GM23338 (cell line): ENCODE measurements at regions not wholly inside any gene's neighbourhood (a gene's known extent, or its start where the extent isn't known, plus 50 kb on each side); places are given as distances from the start of the nearest gene placed in this dataset.

Source experiments
- ATAC-seq: fragments of 200-7000 bp; cut with Tn5 transposase; 3 replicates; pipeline ENCODE4 v1.9.1; 2020
- DNase-seq: peaks from one replicate; pipeline ENCODE4 v3.0.0-alpha.2; 2015; ENCODE audit warnings: low spot score
- H2AFZ ChIP-seq: fragments of 200-600 bp; sonication (generic); 2 replicates; pipeline ENCODE4 v1.8.0; 2016; ENCODE audit warnings: antibody characterized with exemption, mild to moderate bottlenecking, moderate library complexity
- H3F3A ChIP-seq: fragments of 200-600 bp; sonication (generic); replicated peaks from 2 replicates; pipeline ENCODE4 v1.8.0; 2017; ENCODE audit warnings: antibody characterized with exemption, mixed run types, low read depth
- H3K27ac ChIP-seq: fragments of 200-600 bp; sonication (generic); 2 replicates; pipeline ENCODE4 v1.6.1; 2016; ENCODE audit warnings: low read depth
- H3K27me3 ChIP-seq: fragments of 200-600 bp; sonication (generic); 2 replicates; pipeline ENCODE4 v1.8.0; 2016; ENCODE audit warnings: mild to moderate bottlenecking, mixed run types, moderate library complexity; ENCODE audit not compliant: insufficient read depth
- H3K36me3 ChIP-seq: fragments of 200-600 bp; sonication (generic); 2 replicates; pipeline ENCODE4 v1.8.0; 2016; ENCODE audit warnings: mild to moderate bottlenecking; ENCODE audit not compliant: insufficient read depth
- H3K4me1 ChIP-seq: fragments of 200-600 bp; sonication (generic); 2 replicates; pipeline ENCODE4 v1.8.0; 2016; ENCODE audit warnings: mild to moderate bottlenecking, moderate library complexity; ENCODE audit not compliant: insufficient read depth
- H3K4me2 ChIP-seq: fragments of 200-600 bp; sonication (generic); 2 replicates; pipeline ENCODE4 v1.7.1; 2017; ENCODE audit warnings: mixed run types
- H3K4me3 ChIP-seq: fragments of 200-600 bp; sonication (generic); 2 replicates; pipeline ENCODE4 v1.6.1; 2016; ENCODE audit warnings: mixed run types
- H3K79me2 ChIP-seq: fragments of 200-600 bp; sonication (generic); replicated peaks from 2 replicates; pipeline ENCODE4 v1.8.0; 2017; ENCODE audit warnings: mild to moderate bottlenecking; ENCODE audit not compliant: insufficient read depth
- H3K9me2 ChIP-seq: fragments of 200-600 bp; sonication (generic); 2 replicates; pipeline ENCODE4 v1.8.0; 2017; ENCODE audit not compliant: insufficient read depth
- H4K20me1 ChIP-seq: fragments of 200-600 bp; sonication (generic); replicated peaks from 2 replicates; pipeline ENCODE4 v1.8.0; 2017; ENCODE audit warnings: mild to moderate bottlenecking; ENCODE audit not compliant: insufficient read depth
- H3K27ac Mint-ChIP-seq: 2 replicates; pipeline ENCODE4 v1.8.0; 2020; ENCODE audit warnings: inconsistent platforms, mild to moderate bottlenecking, moderate library complexity, mixed read lengths
- H3K27me3 Mint-ChIP-seq: 3 replicates; pipeline ENCODE4 v1.8.0; 2022; ENCODE audit warnings: low read depth, mild to moderate bottlenecking, moderate library complexity, mixed read lengths, inconsistent platforms; ENCODE audit not compliant: insufficient read depth, poor library complexity
- H3K36me3 Mint-ChIP-seq: 3 replicates; pipeline ENCODE4 v1.8.0; 2021; ENCODE audit warnings: low read depth, mild to moderate bottlenecking, inconsistent platforms, moderate library complexity, mixed read lengths
- H3K4me1 Mint-ChIP-seq: 3 replicates; pipeline ENCODE4 v1.8.0; 2020; ENCODE audit warnings: mild to moderate bottlenecking, inconsistent platforms, mixed read lengths
- H3K4me3 Mint-ChIP-seq: 3 replicates; pipeline ENCODE4 v1.8.0; 2021; ENCODE audit warnings: moderate library complexity, mild to moderate bottlenecking, inconsistent platforms, mixed read lengths
- H3K9me3 Mint-ChIP-seq: 3 replicates; pipeline ENCODE4 v1.8.0; 2020; ENCODE audit warnings: moderate library complexity, mild to moderate bottlenecking, inconsistent platforms, mixed read lengths
- CREB1 ChIP-seq: fragments of 250-450 bp; sonication (Bioruptor Pico); IDR thresholded peaks from 2 replicates; pipeline ENCODE4 v1.5.0; 2020; ENCODE audit warnings: low read depth, mild to moderate bottlenecking, moderate library complexity
- EZH2 ChIP-seq: fragments of 200-600 bp; sonication (generic); IDR thresholded peaks from one replicate; pipeline ENCODE4 v1.8.0; 2017; ENCODE audit warnings: antibody characterized with exemption, mild to moderate bottlenecking, low read depth; ENCODE audit not compliant: unreplicated experiment
- EZH2phosphoT487 ChIP-seq: fragments of 200-600 bp; sonication (generic); IDR thresholded peaks from one replicate; pipeline ENCODE4 v1.8.1; 2018; ENCODE audit warnings: antibody characterized with exemption; ENCODE audit not compliant: unreplicated experiment
- JUNB ChIP-seq: IDR thresholded peaks from one replicate; pipeline ENCODE4 v1.6.1; 2016; ENCODE audit warnings: antibody characterized with exemption; ENCODE audit not compliant: unreplicated experiment
- NANOG ChIP-seq: IDR thresholded peaks from 2 replicates; pipeline ENCODE4 v1.6.1; 2016; ENCODE audit warnings: antibody characterized with exemption, borderline replicate concordance
- POLR2AphosphoS5 ChIP-seq: IDR thresholded peaks from 2 replicates; pipeline ENCODE4 v1.6.1; 2016; ENCODE audit warnings: antibody characterized with exemption, low read depth
- REST ChIP-seq: IDR thresholded peaks from one replicate; pipeline ENCODE4 v1.6.1; 2018; ENCODE audit warnings: antibody characterized with exemption; ENCODE audit not compliant: unreplicated experiment
- STAT1 ChIP-seq: IDR thresholded peaks from one replicate; pipeline ENCODE4 v1.6.1; 2016; ENCODE audit warnings: antibody characterized with exemption; ENCODE audit not compliant: unreplicated experiment
- ZNF114 ChIP-seq: fragments of 250-450 bp; sonication (Bioruptor Pico); IDR thresholded peaks from 2 replicates; pipeline ENCODE4 v1.5.0; 2020; ENCODE audit warnings: mild to moderate bottlenecking, moderate library complexity
- ZNF331 ChIP-seq: fragments of 250-450 bp; sonication (Bioruptor Pico); IDR thresholded peaks from 2 replicates; pipeline ENCODE4 v1.5.0; 2020; ENCODE audit warnings: low read depth, mild to moderate bottlenecking, moderate library complexity
- ZNF462 ChIP-seq: fragments of 250-450 bp; sonication (Bioruptor Pico); IDR thresholded peaks from 2 replicates; pipeline ENCODE4 v1.5.0; 2020; ENCODE audit warnings: mild to moderate bottlenecking, moderate library complexity
- TF ChIP-seq, protein P1 (sequence below): IDR thresholded peaks from 2 replicates; pipeline ENCODE4 v1.6.1; 2016; ENCODE audit warnings: antibody characterized with exemption
- TF ChIP-seq, protein P2 (sequence below), 2 experiments: fragments of 200-600 bp in 1 of 2; sonication (generic) in 1 of 2; conservative IDR thresholded peaks; 2 replicates each; pipeline versions ENCODE4 v1.5.1 to v1.6.1; 2016 to 2017; ENCODE audit warnings: antibody characterized with exemption in 2 of 2, low read depth in 2 of 2, mild to moderate bottlenecking in 2 of 2, moderate library complexity in 1 of 2

DNA sequence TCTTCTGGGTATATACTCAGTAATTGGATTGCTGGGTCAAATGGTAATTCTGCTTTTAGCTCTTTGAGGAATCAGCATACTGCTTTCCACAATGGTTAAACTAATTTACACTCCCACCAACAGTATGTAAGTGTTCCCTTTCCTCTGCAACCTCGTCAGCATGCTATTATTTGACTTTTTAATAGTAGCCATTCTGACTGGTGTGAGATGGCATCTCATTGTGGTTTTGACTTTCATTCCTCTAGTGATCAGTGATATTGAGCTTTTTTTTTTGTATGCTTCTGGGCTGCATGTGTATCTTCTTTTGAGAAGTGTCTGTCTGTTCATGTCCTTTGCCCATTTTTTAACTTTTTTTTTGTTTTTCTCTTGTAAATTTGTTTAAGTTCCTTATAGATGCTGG is 279.4 kb downstream of the PTGER3 start:
- no peak overlapping the region for H3K27ac Mint-ChIP-seq
- no peaks in the 10 kb centered on the region for H3K79me2 ChIP-seq
- H3K36me3 Mint-ChIP-seq = no peaks in the 10 kb centered on the region
- H3K4me1 ChIP-seq = no peaks in the 10 kb centered on the region
- H3K27me3 ChIP-seq = no peaks in the 10 kb centered on the region
- no peak for ATAC-seq
- H3K4me3 ChIP-seq = no peak overlapping the region
- no peaks in the 10 kb centered on the region; the same call in 1 of the 2 replicates for H3K9me2 ChIP-seq
- TF ChIP-seq EZH2phosphoT487 (no peak), STAT1 (no peak), ZNF462 (CRISPR knock-in tag) (no peak), ZNF114 (CRISPR knock-in tag) (no peak), REST (no peak), CREB1 (CRISPR knock-in tag) (no peak), JUNB (no peak), ZNF331 (CRISPR knock-in tag) (no peak), POLR2AphosphoS5 (no peak), NANOG (no peak), EZH2 (no peak)
- TF ChIP-seq, protein P1, sequence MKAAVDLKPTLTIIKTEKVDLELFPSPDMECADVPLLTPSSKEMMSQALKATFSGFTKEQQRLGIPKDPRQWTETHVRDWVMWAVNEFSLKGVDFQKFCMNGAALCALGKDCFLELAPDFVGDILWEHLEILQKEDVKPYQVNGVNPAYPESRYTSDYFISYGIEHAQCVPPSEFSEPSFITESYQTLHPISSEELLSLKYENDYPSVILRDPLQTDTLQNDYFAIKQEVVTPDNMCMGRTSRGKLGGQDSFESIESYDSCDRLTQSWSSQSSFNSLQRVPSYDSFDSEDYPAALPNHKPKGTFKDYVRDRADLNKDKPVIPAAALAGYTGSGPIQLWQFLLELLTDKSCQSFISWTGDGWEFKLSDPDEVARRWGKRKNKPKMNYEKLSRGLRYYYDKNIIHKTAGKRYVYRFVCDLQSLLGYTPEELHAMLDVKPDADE = no peak
- TF ChIP-seq, protein P2, sequence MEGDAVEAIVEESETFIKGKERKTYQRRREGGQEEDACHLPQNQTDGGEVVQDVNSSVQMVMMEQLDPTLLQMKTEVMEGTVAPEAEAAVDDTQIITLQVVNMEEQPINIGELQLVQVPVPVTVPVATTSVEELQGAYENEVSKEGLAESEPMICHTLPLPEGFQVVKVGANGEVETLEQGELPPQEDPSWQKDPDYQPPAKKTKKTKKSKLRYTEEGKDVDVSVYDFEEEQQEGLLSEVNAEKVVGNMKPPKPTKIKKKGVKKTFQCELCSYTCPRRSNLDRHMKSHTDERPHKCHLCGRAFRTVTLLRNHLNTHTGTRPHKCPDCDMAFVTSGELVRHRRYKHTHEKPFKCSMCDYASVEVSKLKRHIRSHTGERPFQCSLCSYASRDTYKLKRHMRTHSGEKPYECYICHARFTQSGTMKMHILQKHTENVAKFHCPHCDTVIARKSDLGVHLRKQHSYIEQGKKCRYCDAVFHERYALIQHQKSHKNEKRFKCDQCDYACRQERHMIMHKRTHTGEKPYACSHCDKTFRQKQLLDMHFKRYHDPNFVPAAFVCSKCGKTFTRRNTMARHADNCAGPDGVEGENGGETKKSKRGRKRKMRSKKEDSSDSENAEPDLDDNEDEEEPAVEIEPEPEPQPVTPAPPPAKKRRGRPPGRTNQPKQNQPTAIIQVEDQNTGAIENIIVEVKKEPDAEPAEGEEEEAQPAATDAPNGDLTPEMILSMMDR (conservative IDR thresholded peaks at IDR 0.05; ENCODE audit: low read depth in 2 of 2) = no peak
- H3K36me3 ChIP-seq = no peaks in the 10 kb centered on the region
- H3K4me3 Mint-ChIP-seq = no peak overlapping the region
- no peak overlapping the region for H2AFZ ChIP-seq
- no peaks in the 10 kb centered on the region for H3F3A ChIP-seq
- no peaks in the 10 kb centered on the region for H3K27me3 Mint-ChIP-seq
- H3K4me2 ChIP-seq = no peak overlapping the region
- no peaks in the 10 kb centered on the region for H4K20me1 ChIP-seq
- no peak overlapping the region for H3K27ac ChIP-seq
- DNase-seq = no peak
- no peaks in the 10 kb centered on the region for H3K4me1 Mint-ChIP-seq
- H3K9me3 Mint-ChIP-seq = no peaks in the 10 kb centered on the region; the same call in 2 of the 3 replicates
